Thyroid gland (tissue), 4 donors: ENCODE measurements at regions not wholly inside any gene's neighbourhood (a gene's known extent, or its start where the extent isn't known, plus 50 kb on each side); places are given as distances from the start of the nearest gene placed in this dataset.

Experiments
- POLR2A ChIP-seq, 2 donors: fragments of 450-650 bp; IDR thresholded peaks; one replicate each; pipeline ENCODE4 v1.6.1; 2017; ENCODE audit warnings: antibody characterized with exemption in 2 of 2, mild to moderate bottlenecking in 2 of 2, moderate library complexity in 1 of 2
- TF ChIP-seq, protein P1 (sequence below), 6 experiments: fragments of 200-600 bp in 3 of 6; fragments of 450-650 bp in 3 of 6; sonication (generic) in 3 of 6; IDR thresholded peaks; one replicate each; pipeline ENCODE4 v1.5.1; 2016 to 2019; ENCODE audit warnings: antibody characterized with exemption in 6 of 6, mild to moderate bottlenecking in 2 of 6, inconsistent platforms in 1 of 6, moderate library complexity in 1 of 6

DNA sequence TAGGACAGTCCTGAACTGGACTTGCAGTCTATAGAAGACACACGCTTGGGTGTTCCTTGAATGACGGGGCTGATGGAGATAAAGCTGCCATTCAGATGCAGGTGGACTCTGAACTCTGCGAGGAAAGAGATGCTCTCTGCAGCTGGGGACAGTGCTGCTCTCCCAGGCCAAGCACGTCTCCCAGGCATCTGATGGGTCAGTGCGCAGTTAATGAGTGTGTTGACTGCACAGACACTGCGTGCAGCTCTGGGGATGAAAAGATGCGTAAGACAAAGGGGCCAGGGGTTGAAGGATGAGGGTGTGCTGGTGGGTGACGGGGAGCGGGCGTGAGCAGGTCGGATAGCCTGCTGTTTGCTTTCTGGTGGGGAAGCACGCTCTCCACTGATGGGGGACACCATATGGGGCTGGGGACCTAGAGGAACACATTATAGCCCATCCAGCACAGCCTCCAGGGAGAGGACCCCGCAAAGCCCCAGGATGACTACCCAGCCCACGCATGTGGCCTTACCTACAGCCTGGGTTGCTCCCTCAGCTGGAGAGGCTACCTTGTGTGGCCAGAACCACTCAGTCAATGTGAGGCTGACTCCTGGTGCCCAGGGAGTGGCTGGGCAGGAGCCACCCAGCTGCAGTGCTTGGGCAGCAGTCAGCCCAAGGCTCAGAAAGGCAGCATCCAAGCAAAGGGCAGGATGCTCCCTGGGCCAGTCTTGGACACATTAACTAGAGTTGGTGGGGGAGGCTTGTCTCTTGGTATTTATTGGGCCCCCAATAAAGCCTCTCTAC is 246.3 kb downstream of the RBFOX3 start:
- TF ChIP-seq, protein P1, sequence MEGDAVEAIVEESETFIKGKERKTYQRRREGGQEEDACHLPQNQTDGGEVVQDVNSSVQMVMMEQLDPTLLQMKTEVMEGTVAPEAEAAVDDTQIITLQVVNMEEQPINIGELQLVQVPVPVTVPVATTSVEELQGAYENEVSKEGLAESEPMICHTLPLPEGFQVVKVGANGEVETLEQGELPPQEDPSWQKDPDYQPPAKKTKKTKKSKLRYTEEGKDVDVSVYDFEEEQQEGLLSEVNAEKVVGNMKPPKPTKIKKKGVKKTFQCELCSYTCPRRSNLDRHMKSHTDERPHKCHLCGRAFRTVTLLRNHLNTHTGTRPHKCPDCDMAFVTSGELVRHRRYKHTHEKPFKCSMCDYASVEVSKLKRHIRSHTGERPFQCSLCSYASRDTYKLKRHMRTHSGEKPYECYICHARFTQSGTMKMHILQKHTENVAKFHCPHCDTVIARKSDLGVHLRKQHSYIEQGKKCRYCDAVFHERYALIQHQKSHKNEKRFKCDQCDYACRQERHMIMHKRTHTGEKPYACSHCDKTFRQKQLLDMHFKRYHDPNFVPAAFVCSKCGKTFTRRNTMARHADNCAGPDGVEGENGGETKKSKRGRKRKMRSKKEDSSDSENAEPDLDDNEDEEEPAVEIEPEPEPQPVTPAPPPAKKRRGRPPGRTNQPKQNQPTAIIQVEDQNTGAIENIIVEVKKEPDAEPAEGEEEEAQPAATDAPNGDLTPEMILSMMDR (IDR thresholded peaks at IDR 0.05): no peak
- no peak for TF ChIP-seq POLR2A (IDR thresholded peaks at IDR 0.05)
